ENCODE measurements at regions not wholly inside any gene's neighbourhood (a gene's known extent, or its start where the extent isn't known, plus 50 kb on each side); places are given as distances from the start of the nearest gene placed in this dataset.

- intact Hi-C loops (cut with micrococcal nuclease; ENCODE audit: unreplicated experiment), result no loop called here
- H3K4me2 ChIP-seq, result no peak overlapping the region
Measured at GRCh38 chr4:13706716-13707115, 79.2 kb upstream of the BOD1L1 start.

GRCh38 chr4:13710246-13710885 is 82.8 kb upstream of the BOD1L1 start:
- no TSS peak for BruUV-seq (replicated peaks)
- Histone ChIP-seq H3K9me2 (ENCODE audit: insufficient read depth) (no peaks in the 10 kb centered on the region), H3K27me3 (ENCODE audit: insufficient read depth, low read depth) (no peaks in the 10 kb centered on the region), H3K36me3 (ENCODE audit: low read depth) (no peaks in the 10 kb centered on the region; the same call in 1 of the 2 replicates), H3F3A (ENCODE audit: insufficient read depth, low read depth) (peaks cover 7% of the 10 kb centered on the region; the same call in 1 of the 2 replicates), H3K27ac (no peak overlapping the region), H3K4me3 (no peak overlapping the region), H4K20me1 (ENCODE audit: insufficient read depth) (no peaks in the 10 kb centered on the region), H2AFZ (no peak overlapping the region), H3K4me1 (replicated peaks; ENCODE audit: insufficient read depth) (peaks cover 15% of the 10 kb centered on the region; the same call in 1 of the 2 replicates), H3K9me3 (ENCODE audit: insufficient read depth, low read depth) (no peaks in the 10 kb centered on the region), H3K79me2 (ENCODE audit: low read depth) (no peaks in the 10 kb centered on the region), H3K4me2 (no peak overlapping the region)
- CTCF ChIA-PET, result no interaction called here
- no peak for DNase-seq
- TF ChIP-seq CTCF (conservative IDR thresholded peaks at IDR 0.05), result no peak
- no peak for TF ChIP-seq EZH2 (IDR thresholded peaks at IDR 0.05; ENCODE audit: low read depth)
- POLR2A ChIA-PET (ENCODE audit: unreplicated experiment), result no interaction called here
- intact Hi-C loops (cut with micrococcal nuclease; ENCODE audit: unreplicated experiment), result no loop called here

More at GRCh38 chr4:13706716-13707115, 79.2 kb upstream of the BOD1L1 start:
- Histone ChIP-seq H3K9me3 (ENCODE audit: insufficient read depth, low read depth) (no peaks in the 10 kb centered on the region), H3K36me3 (ENCODE audit: low read depth) (no peaks in the 10 kb centered on the region; the same call in 1 of the 2 replicates), H3K4me3 (no peak overlapping the region), H3K4me1 (replicated peaks; ENCODE audit: insufficient read depth) (peaks cover 42% of the 10 kb centered on the region), H3K79me2 (ENCODE audit: low read depth) (no peaks in the 10 kb centered on the region), H2AFZ (no peak overlapping the region), H3K9me2 (ENCODE audit: insufficient read depth) (no peaks in the 10 kb centered on the region), H3K27me3 (ENCODE audit: insufficient read depth, low read depth) (no peaks in the 10 kb centered on the region), H3F3A (ENCODE audit: insufficient read depth, low read depth) (peaks cover 18% of the 10 kb centered on the region), H4K20me1 (ENCODE audit: insufficient read depth) (no peaks in the 10 kb centered on the region), H3K27ac (peak overlapping the region; percentile 92)
- ChIA-PET POLR2A (ENCODE audit: unreplicated experiment) (no interaction called here), CTCF (no interaction called here)
- no peak for TF ChIP-seq EZH2 (IDR thresholded peaks at IDR 0.05; ENCODE audit: low read depth)
- no peak for TF ChIP-seq CTCF (conservative IDR thresholded peaks at IDR 0.05)
- no TSS peak for BruUV-seq (replicated peaks)
- DNase-seq, result no peak

GRCh38 chr4:13711233-13711785 is 83.8 kb upstream of the BOD1L1 start:
- H2AFZ ChIP-seq, result no peak overlapping the region
- no peaks in the 10 kb centered on the region; the same call in 1 of the 2 replicates for H3K36me3 ChIP-seq (ENCODE audit: low read depth)
- CTCF ChIA-PET, result no interaction called here
- H3K9me2 ChIP-seq (ENCODE audit: insufficient read depth), result no peaks in the 10 kb centered on the region
- no peak overlapping the region for H3K4me2 ChIP-seq
- H3K4me3 ChIP-seq, result no peak overlapping the region
- H3F3A ChIP-seq (ENCODE audit: insufficient read depth, low read depth), result peaks cover 2% of the 10 kb centered on the region; the same call in 1 of the 2 replicates
- no peak overlapping the region for H3K27ac ChIP-seq
- POLR2A ChIA-PET (ENCODE audit: unreplicated experiment), result no interaction called here
- no peaks in the 10 kb centered on the region for H3K9me3 ChIP-seq (ENCODE audit: insufficient read depth, low read depth)
- H4K20me1 ChIP-seq (ENCODE audit: insufficient read depth), result no peaks in the 10 kb centered on the region
- H3K4me1 ChIP-seq (replicated peaks; ENCODE audit: insufficient read depth), result 0 out of 2 replicates have a peak, but pooled peaks cover 8% of the 10 kb centered on the region
- intact Hi-C loops (cut with micrococcal nuclease; ENCODE audit: unreplicated experiment), result no loop called here
- TF ChIP-seq EZH2 (IDR thresholded peaks at IDR 0.05; ENCODE audit: low read depth) (no peak), CTCF (conservative IDR thresholded peaks at IDR 0.05) (no peak)
- no peaks in the 10 kb centered on the region for H3K79me2 ChIP-seq (ENCODE audit: low read depth)
- no peak for DNase-seq
- BruUV-seq (replicated peaks), result no TSS peak
- H3K27me3 ChIP-seq (ENCODE audit: insufficient read depth, low read depth), result no peaks in the 10 kb centered on the region
